Breast epithelium (tissue), 4 donors: ENCODE measurements at regions not wholly inside any gene's neighbourhood (a gene's known extent, or its start where the extent isn't known, plus 50 kb on each side); places are given as distances from the start of the nearest gene placed in this dataset.
"Not testable (repeated sequence)": the region's sequence is repeated elsewhere in the genome, so short reads cannot be mapped to it uniquely, and the experiment has no call there.

Experiments
- DNase-seq, 2 donors: peaks; one replicate each; pipeline ENCODE4 v3.0.0-alpha.2; 2019; ENCODE audit warnings: low spot score in 2 of 2
- H3K27ac ChIP-seq, 2 donors: fragments of 200-600 bp; sonication (generic) in 1 of 2; one replicate each; pipeline ENCODE4 v1.5.1; 2016 to 2019; ENCODE audit warnings: mild to moderate bottlenecking in 1 of 2
- H3K27me3 ChIP-seq, 2 donors: fragments of 200-600 bp; sonication (generic) in 1 of 2; one replicate each; pipeline versions ENCODE4 v1.5.1 to v1.6.0; 2017 to 2019; ENCODE audit warnings: control low read depth in 1 of 2, mild to moderate bottlenecking in 1 of 2
- H3K36me3 ChIP-seq: fragments of 200-600 bp; one replicate; pipeline ENCODE4 v1.5.1; 2019
- H3K4me1 ChIP-seq, 2 donors: fragments of 200-600 bp; sonication (generic); one replicate each; pipeline ENCODE4 v1.5.1; 2016 to 2019; ENCODE audit warnings: control low read depth in 1 of 2
- H3K4me3 ChIP-seq, 3 donors: fragments of 200-600 bp; sonication (generic); 1 replicate in 2 of 3; 2 replicates in 1 of 3; pipeline ENCODE4 v1.5.1; 2016 to 2019; ENCODE audit warnings: mild to moderate bottlenecking in 3 of 3, moderate library complexity in 2 of 3
- H3K9me3 ChIP-seq, 2 donors: fragments of 200-600 bp; sonication (generic) in 1 of 2; one replicate each; pipeline ENCODE4 v1.5.1; 2016 to 2019; ENCODE audit warnings: control low read depth in 1 of 2
- POLR2A ChIP-seq: fragments of 450-650 bp; IDR thresholded peaks from one replicate; pipeline ENCODE4 v1.6.1; 2016; ENCODE audit warnings: antibody characterized with exemption, mild to moderate bottlenecking, moderate library complexity
- POLR2AphosphoS5 ChIP-seq, 3 donors: sonication (generic); formaldehyde crosslinking; IDR thresholded peaks; one replicate each; pipeline ENCODE4 v1.6.1; 2017; ENCODE audit warnings: antibody characterized with exemption in 3 of 3
- intact Hi-C: fragments of 100-400 bp; cut with DNase I; formaldehyde crosslinking; loops from one replicate; pipeline ENCODE4 v1.15.1; 2023; ENCODE audit warnings: low total_unique reads
- TF ChIP-seq, protein P1 (sequence below), 3 donors: fragments of 450-650 bp; IDR thresholded peaks; one replicate each; pipeline ENCODE4 v1.5.1; 2016 to 2017; ENCODE audit warnings: antibody characterized with exemption in 3 of 3, mild to moderate bottlenecking in 3 of 3, moderate library complexity in 3 of 3

DNA sequence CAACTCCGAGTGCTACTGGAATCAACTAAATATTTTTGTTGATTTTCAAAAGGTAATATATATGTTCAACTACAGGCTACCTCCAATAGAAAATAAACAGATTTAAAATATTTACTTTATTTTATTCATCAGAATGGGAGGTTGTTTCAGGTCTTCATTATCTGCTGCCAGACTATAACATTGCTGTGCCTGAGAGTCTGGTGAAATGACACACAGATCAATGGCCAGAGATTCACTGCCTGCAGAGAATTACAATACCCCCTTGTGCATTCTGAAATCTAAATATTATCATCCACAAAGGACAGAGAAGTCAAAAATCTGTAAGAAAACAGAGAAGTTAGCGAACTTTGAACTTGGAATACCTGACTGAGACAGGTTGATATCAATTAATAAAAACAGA is 667.8 kb upstream of the GJE1 start:
- TF ChIP-seq POLR2A (no peak), POLR2AphosphoS5 (IDR thresholded peaks at IDR 0.05) (no peak)
- TF ChIP-seq, protein P1, sequence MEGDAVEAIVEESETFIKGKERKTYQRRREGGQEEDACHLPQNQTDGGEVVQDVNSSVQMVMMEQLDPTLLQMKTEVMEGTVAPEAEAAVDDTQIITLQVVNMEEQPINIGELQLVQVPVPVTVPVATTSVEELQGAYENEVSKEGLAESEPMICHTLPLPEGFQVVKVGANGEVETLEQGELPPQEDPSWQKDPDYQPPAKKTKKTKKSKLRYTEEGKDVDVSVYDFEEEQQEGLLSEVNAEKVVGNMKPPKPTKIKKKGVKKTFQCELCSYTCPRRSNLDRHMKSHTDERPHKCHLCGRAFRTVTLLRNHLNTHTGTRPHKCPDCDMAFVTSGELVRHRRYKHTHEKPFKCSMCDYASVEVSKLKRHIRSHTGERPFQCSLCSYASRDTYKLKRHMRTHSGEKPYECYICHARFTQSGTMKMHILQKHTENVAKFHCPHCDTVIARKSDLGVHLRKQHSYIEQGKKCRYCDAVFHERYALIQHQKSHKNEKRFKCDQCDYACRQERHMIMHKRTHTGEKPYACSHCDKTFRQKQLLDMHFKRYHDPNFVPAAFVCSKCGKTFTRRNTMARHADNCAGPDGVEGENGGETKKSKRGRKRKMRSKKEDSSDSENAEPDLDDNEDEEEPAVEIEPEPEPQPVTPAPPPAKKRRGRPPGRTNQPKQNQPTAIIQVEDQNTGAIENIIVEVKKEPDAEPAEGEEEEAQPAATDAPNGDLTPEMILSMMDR (IDR thresholded peaks at IDR 0.05): no peak
- intact Hi-C loops: no loop called here

DNA sequence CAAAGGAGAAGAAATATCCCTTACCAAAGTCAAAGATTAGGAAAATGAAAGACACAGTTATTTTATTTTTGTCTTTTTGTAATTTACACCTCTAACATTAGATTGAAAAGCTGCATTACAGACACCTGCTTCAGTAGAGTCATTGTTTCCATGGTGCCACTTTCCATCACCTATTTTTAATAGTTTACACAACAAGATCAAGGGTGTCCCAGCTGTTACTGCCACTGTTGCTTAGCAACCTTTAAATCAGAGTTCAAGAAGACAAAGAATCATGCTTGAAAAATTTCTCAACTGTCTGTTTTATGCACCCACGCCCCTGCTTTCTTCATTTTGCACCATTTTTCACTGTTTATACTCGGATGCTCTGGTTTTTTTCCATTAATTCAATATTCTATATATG is 668.2 kb upstream of the GJE1 start:
- no peak overlapping the region for H3K4me3 ChIP-seq
- no peak overlapping the region for H3K27ac ChIP-seq
- no peaks in the 10 kb centered on the region for H3K27me3 ChIP-seq
- H3K4me1 ChIP-seq: no peaks in the 10 kb centered on the region
- no peak for DNase-seq
- no peaks in the 10 kb centered on the region for H3K36me3 ChIP-seq
- TF ChIP-seq POLR2AphosphoS5 (IDR thresholded peaks at IDR 0.05) (no peak), POLR2A (no peak)
- TF ChIP-seq, protein P1 (IDR thresholded peaks at IDR 0.05): no peak
- intact Hi-C loops: no loop called here
- H3K9me3 ChIP-seq: no peaks in the 10 kb centered on the region

More for the DNA sequence above, 667.8 kb upstream of the GJE1 start:
- H3K9me3 ChIP-seq: no peaks in the 10 kb centered on the region
- no peak for DNase-seq
- no peaks in the 10 kb centered on the region for H3K27me3 ChIP-seq
- no peak overlapping the region for H3K27ac ChIP-seq
- no peak overlapping the region for H3K4me3 ChIP-seq
- no peaks in the 10 kb centered on the region for H3K4me1 ChIP-seq
- no peaks in the 10 kb centered on the region for H3K36me3 ChIP-seq

DNA sequence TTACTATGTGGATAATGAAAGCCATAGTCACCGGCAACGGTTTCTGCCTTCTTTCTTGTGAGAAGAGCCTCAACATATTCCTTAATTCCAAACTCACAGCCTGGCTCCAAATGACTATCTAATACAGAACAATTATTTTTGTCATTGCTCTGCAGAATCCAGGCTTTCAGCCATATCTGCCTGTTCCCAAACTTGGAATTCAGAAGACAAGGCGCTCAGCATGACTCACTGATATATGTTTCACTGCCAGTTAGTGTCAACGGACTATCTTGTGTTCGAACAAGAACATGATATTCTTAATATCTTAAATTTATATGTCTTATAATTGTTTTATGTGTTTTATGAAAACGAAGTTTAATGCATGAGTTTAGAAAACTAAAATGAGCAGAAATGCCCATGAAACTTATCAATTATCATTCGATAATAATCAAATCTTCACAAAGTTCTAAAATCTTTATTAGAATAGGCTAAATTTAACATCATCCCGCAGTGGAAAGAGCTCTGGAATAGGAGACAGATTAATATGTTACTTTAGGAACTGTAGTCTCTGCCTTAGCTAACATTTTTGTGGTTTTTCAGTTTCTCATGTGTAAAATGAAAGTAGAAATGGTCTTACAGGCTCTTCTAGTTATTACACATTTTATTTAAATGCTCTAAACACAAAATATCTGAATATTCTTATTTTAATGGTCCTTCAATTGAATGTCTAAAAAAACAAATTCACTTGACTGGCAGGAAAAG is 669.3 kb upstream of the GJE1 start:
- Histone ChIP-seq H3K27me3 (no peaks in the 10 kb centered on the region), H3K4me1 (no peaks in the 10 kb centered on the region), H3K27ac (no peak overlapping the region), H3K4me3 (peak overlapping the region in 2 of 3 donors; percentile 3 to 9), H3K9me3 (no peaks in the 10 kb centered on the region), H3K36me3 (no peaks in the 10 kb centered on the region)
- TF ChIP-seq POLR2A: no peak
- TF ChIP-seq POLR2AphosphoS5 (IDR thresholded peaks at IDR 0.05): no peak
- TF ChIP-seq, protein P1 (IDR thresholded peaks at IDR 0.05): no peak
- intact Hi-C loops: no loop called here
- DNase-seq: no peak

DNA sequence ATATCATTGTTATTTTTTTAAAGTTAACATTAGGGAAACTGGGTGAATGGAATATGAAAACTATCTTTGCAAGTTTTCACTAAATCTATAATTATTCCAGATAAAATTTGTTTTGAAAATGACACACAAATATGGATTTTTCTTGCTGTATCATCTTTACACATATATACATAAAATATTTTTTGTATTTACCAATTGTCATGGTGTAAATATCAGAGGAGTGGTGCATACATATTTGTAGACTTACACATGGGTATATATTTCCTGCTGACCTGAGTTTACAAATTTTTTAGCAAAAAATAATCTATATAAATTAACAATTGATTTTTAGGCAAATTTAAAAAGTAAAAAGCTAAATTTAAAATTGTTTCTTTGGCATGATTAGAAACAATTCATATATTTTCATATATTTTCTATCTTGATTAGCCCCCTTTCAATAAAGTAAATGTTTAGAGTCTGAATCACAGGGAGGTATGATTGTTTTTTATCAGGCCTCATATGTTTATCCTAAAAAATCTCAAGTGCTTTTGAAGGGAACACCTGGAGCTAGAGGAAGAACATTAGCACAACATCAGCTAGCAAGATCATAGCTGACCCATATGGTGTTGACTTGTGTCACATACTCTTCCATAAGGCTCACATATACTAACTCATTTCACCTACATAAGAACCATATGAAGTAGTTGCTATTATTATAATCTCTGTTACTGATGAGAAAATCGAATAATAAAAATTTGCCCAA is 671.8 kb upstream of the GJE1 start:
- Histone ChIP-seq H3K27ac (no peak overlapping the region), H3K4me3 (no peak overlapping the region), H3K27me3 (no peaks in the 10 kb centered on the region), H3K36me3 (no peaks in the 10 kb centered on the region), H3K4me1 (no peaks in the 10 kb centered on the region), H3K9me3 (no peaks in the 10 kb centered on the region)
- no peak for DNase-seq
- intact Hi-C loops: no loop called here
- TF ChIP-seq POLR2A (no peak), POLR2AphosphoS5 (IDR thresholded peaks at IDR 0.05) (no peak)
- TF ChIP-seq, protein P1 (IDR thresholded peaks at IDR 0.05): no peak

DNA sequence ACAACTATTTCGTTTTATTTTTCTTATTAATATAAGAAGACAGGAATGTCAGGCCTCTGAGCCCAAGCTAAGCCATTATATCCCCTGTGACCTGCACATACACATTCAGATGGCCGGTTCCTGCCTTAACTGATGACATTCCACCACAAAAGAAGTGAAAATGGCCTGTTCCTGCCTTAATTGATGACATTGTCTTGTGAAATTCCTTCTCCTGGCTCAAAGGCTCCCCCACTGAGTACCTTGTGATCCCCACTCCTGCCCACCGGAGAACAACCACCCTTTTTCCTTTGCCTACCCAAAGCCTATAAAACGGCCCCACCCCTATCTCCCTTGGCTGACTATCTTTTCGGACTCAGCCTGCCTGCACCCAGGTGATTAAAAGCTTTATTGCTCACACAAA is 672.5 kb upstream of the GJE1 start:
- H3K27me3 ChIP-seq, H3K4me1 ChIP-seq, H3K9me3 ChIP-seq, H3K27ac ChIP-seq, DNase-seq, H3K36me3 ChIP-seq, H3K4me3 ChIP-seq, intact Hi-C loops: not testable (repeated sequence)

DNA sequence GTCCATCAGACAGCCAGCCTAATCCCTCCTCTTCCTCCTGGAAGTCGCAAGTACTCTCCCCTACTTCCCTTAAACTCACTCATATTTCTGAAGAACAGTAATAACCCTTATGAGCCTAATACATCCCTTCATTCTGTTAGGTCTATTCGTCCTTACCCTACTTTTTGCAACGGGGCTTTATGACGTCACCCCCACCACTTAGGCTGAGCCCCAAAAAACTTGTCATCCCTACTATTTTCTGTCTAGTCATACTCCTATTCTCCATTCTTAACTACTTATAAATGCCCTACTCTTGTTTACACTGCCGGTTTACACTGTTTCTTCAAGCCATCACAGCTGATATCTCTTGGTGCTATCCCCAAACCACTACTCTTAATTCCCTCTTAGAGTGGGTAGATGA is 674.7 kb upstream of the GJE1 start:
- H3K27me3 ChIP-seq, H3K4me1 ChIP-seq, H3K36me3 ChIP-seq, H3K27ac ChIP-seq, intact Hi-C loops, H3K4me3 ChIP-seq, DNase-seq, H3K9me3 ChIP-seq: not testable (repeated sequence)
